Colonic mucosa (tissue), 4 donors: ENCODE measurements at regions not wholly inside any gene's neighbourhood (a gene's known extent, or its start where the extent isn't known, plus 50 kb on each side); places are given as distances from the start of the nearest gene placed in this dataset.

Experiments
- DNase-seq: peaks from one replicate; pipeline ENCODE4 v3.0.0-alpha.2; 2020
- H3K27ac ChIP-seq: fragments of 200-600 bp; one replicate; pipeline ENCODE4 v1.8.0; 2021
- H3K27me3 ChIP-seq: fragments of 200-600 bp; one replicate; pipeline ENCODE4 v1.8.0; 2021
- H3K36me3 ChIP-seq: fragments of 200-600 bp; one replicate; pipeline ENCODE4 v1.8.0; 2021
- H3K4me1 ChIP-seq: fragments of 200-600 bp; one replicate; pipeline ENCODE4 v1.8.0; 2021; ENCODE audit warnings: mild to moderate bottlenecking
- H3K4me3 ChIP-seq: fragments of 200-600 bp; one replicate; pipeline ENCODE4 v1.8.0; 2021
- H3K9ac ChIP-seq, 2 donors: one replicate each; pipeline ENCODE4 v1.7.0; 2013; ENCODE audit warnings: control low read depth in 2 of 2, low read depth in 2 of 2, low read length in 2 of 2
- H3K9me3 ChIP-seq: fragments of 200-600 bp; one replicate; pipeline ENCODE4 v1.8.0; 2021
- CTCF ChIP-seq: fragments of 200-600 bp; IDR thresholded peaks from one replicate; pipeline ENCODE4 v1.8.0; 2022; ENCODE audit warnings: antibody characterized with exemption, mild to moderate bottlenecking
- intact Hi-C: fragments of 100-400 bp; cut with DNase I; formaldehyde crosslinking; loops from one replicate; pipeline ENCODE4 v1.14.1; 2022
- donor health status: healthy.
- donor health status: DM: no; HTN: no; CAD: no.
- donor health status: DM: no; HTN: no; CAD: no.

- Histone ChIP-seq H3K9me3 (no peaks in the 10 kb centered on the region), H3K27me3 (no peaks in the 10 kb centered on the region), H3K4me1 (no peaks in the 10 kb centered on the region), H3K9ac (no peak overlapping the region), H3K4me3 (no peak overlapping the region), H3K27ac (no peak overlapping the region), H3K36me3 (no peaks in the 10 kb centered on the region)
- no peak for TF ChIP-seq CTCF
- intact Hi-C loops, result no loop called here
- DNase-seq, result no peak
Observed at GRCh38 chr6:8872589-8872988, 437.2 kb upstream of the SLC35B3 start.

GRCh38 chr6:8865451-8865850 is 430.1 kb upstream of the SLC35B3 start:
- intact Hi-C loops, result no loop called here
- Histone ChIP-seq H3K4me1 (no peaks in the 10 kb centered on the region), H3K4me3 (no peak overlapping the region), H3K27me3 (no peaks in the 10 kb centered on the region), H3K9ac (no peak overlapping the region), H3K9me3 (no peaks in the 10 kb centered on the region), H3K27ac (no peak overlapping the region), H3K36me3 (no peaks in the 10 kb centered on the region)
- TF ChIP-seq CTCF, result no peak
- DNase-seq, result no peak

- H3K4me3 ChIP-seq, result no peak overlapping the region
- no peak for DNase-seq
- no peaks in the 10 kb centered on the region for H3K4me1 ChIP-seq
- H3K36me3 ChIP-seq, result no peaks in the 10 kb centered on the region
- H3K9me3 ChIP-seq, result no peaks in the 10 kb centered on the region
- no peak for TF ChIP-seq CTCF
- no peaks in the 10 kb centered on the region for H3K27me3 ChIP-seq
- no peak overlapping the region for H3K9ac ChIP-seq
- intact Hi-C loops, result no loop called here
- no peak overlapping the region for H3K27ac ChIP-seq
Observed at GRCh38 chr6:8860671-8861070, 425.3 kb upstream of the SLC35B3 start.

- no peaks in the 10 kb centered on the region for H3K4me1 ChIP-seq
- intact Hi-C loops, result no loop called here
Observed at GRCh38 chr6:8859501-8859900, 424.2 kb upstream of the SLC35B3 start.

GRCh38 chr6:8858854-8859331 is 423.5 kb upstream of the SLC35B3 start:
- no peak for DNase-seq
- Histone ChIP-seq H3K36me3 (no peaks in the 10 kb centered on the region), H3K4me1 (no peaks in the 10 kb centered on the region), H3K9me3 (no peaks in the 10 kb centered on the region), H3K27ac (no peak overlapping the region), H3K27me3 (no peaks in the 10 kb centered on the region), H3K9ac (no peak overlapping the region), H3K4me3 (no peak overlapping the region)
- intact Hi-C loops, result no loop called here
- no peak for TF ChIP-seq CTCF

More at GRCh38 chr6:8859501-8859900, 424.2 kb upstream of the SLC35B3 start:
- no peak overlapping the region for H3K27ac ChIP-seq
- DNase-seq, result no peak
- TF ChIP-seq CTCF, result no peak
- no peak overlapping the region for H3K4me3 ChIP-seq
- H3K9me3 ChIP-seq, result no peaks in the 10 kb centered on the region
- no peak overlapping the region for H3K9ac ChIP-seq
- no peaks in the 10 kb centered on the region for H3K27me3 ChIP-seq
- H3K36me3 ChIP-seq, result no peaks in the 10 kb centered on the region

- Histone ChIP-seq H3K27ac (no peak overlapping the region), H3K4me1 (no peaks in the 10 kb centered on the region), H3K4me3 (no peak overlapping the region), H3K9me3 (no peaks in the 10 kb centered on the region), H3K36me3 (no peaks in the 10 kb centered on the region), H3K9ac (no peak overlapping the region), H3K27me3 (no peaks in the 10 kb centered on the region)
- no peak for DNase-seq
- no peak for TF ChIP-seq CTCF
- intact Hi-C loops, result no loop called here
Observed at GRCh38 chr6:8857160-8857559, 421.8 kb upstream of the SLC35B3 start.
